PC-3 (cell line): ENCODE measurements at regions not wholly inside any gene's neighbourhood (a gene's known extent, or its start where the extent isn't known, plus 50 kb on each side); places are given as distances from the start of the nearest gene placed in this dataset.

Experiments used
- EZH2 ChIP-seq: fragments of 300-600 bp; sonication (generic); IDR thresholded peaks from one replicate; pipeline ENCODE4 v1.6.1; 2017; ENCODE audit warnings: antibody characterized with exemption, mild to moderate bottlenecking, low read length; ENCODE audit not compliant: unreplicated experiment
- TF ChIP-seq, protein P1 (sequence below): fragments of 300-600 bp; sonication (generic); conservative IDR thresholded peaks from 2 replicates; pipeline ENCODE4 v1.5.1; 2017; ENCODE audit warnings: antibody characterized with exemption, low read depth, mild to moderate bottlenecking, low read length

DNA sequence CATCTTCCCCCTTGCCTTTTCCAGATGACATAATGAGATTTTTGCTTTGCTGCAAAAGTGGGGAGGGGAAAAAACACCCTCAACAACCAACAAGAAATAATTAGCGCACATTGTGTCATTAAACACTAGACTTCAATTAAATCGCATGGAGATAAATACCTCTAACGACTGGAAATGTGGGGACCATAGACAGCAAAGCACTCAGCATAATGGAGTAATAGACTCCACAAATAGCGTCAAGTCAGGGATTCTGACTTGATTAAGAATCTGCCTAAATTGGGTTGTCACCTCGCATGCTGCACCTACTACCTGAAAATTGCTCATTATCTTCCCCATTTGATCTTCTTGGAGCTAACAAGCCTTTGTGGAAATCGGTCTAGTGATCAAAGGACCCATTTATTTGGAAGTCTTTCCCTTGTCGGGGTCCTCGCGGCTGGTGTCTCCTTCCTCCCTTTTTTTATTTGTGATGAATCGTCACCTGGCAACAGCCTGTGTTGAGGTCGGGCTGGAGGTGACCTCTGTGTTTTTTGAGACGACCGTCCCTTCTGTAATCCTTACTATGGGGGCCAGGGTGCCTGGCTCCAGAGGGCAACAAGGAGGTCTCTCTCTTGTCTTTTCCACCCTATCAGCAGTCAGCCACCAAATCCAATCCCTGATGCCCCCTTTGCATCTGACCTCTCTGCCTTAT, 75.3 kb upstream of the IGSF21 start:
- TF ChIP-seq, protein P1, sequence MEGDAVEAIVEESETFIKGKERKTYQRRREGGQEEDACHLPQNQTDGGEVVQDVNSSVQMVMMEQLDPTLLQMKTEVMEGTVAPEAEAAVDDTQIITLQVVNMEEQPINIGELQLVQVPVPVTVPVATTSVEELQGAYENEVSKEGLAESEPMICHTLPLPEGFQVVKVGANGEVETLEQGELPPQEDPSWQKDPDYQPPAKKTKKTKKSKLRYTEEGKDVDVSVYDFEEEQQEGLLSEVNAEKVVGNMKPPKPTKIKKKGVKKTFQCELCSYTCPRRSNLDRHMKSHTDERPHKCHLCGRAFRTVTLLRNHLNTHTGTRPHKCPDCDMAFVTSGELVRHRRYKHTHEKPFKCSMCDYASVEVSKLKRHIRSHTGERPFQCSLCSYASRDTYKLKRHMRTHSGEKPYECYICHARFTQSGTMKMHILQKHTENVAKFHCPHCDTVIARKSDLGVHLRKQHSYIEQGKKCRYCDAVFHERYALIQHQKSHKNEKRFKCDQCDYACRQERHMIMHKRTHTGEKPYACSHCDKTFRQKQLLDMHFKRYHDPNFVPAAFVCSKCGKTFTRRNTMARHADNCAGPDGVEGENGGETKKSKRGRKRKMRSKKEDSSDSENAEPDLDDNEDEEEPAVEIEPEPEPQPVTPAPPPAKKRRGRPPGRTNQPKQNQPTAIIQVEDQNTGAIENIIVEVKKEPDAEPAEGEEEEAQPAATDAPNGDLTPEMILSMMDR, result no peak
- TF ChIP-seq EZH2, result no peak
